NB4 (cell line): ENCODE measurements at regions not wholly inside any gene's neighbourhood (a gene's known extent, or its start where the extent isn't known, plus 50 kb on each side); places are given as distances from the start of the nearest gene placed in this dataset.

Source experiments
- DNase-seq: peaks from one replicate; pipeline ENCODE4 v3.0.0; 2010; ENCODE audit warnings: low read depth
- H3K4me3 ChIP-seq: one replicate; pipeline ENCODE4 v1.5.1; 2011; ENCODE audit warnings: mild to moderate bottlenecking, low read depth, low read length, moderate library complexity
- CTCF ChIP-seq: IDR thresholded peaks from one replicate; pipeline ENCODE4 v1.5.1; 2012; ENCODE audit warnings: low read depth, low read length
- MAX ChIP-seq: IDR thresholded peaks from 2 replicates; pipeline ENCODE4 v1.6.1; 2011; ENCODE audit warnings: low read depth, low read length
- MYC ChIP-seq: IDR thresholded peaks from 2 replicates; pipeline ENCODE4 v1.6.1; 2011; ENCODE audit warnings: low read depth, low read length
- POLR2A ChIP-seq: IDR thresholded peaks from 2 replicates; pipeline ENCODE4 v1.6.1; 2011; ENCODE audit warnings: mild to moderate bottlenecking; ENCODE audit not compliant: insufficient read length; ENCODE audit errors: extremely low read depth

- TF ChIP-seq MYC (no peak), MAX (no peak), POLR2A (no peak), CTCF (no peak)
- no peak for DNase-seq
- no peak overlapping the region for H3K4me3 ChIP-seq
These were observed 368.9 kb upstream of the ASIC2 start for GRCh38 chr17:33661975-33662374.

GRCh38 chr17:33664116-33664840, 371.2 kb upstream of the ASIC2 start:
- no peak for DNase-seq
- TF ChIP-seq MYC (no peak), MAX (no peak), CTCF (no peak), POLR2A (no peak)
- no peak overlapping the region for H3K4me3 ChIP-seq

- H3K4me3 ChIP-seq = no peak overlapping the region
- no peak for TF ChIP-seq MYC
- TF ChIP-seq POLR2A = no peak
- TF ChIP-seq MAX = no peak
- TF ChIP-seq CTCF = no peak
- peak; percentile 25 for DNase-seq
These were observed 374.0 kb upstream of the ASIC2 start for GRCh38 chr17:33667052-33667509.

- TF ChIP-seq POLR2A (no peak), CTCF (no peak), MAX (no peak), MYC (no peak)
- no peak for DNase-seq
- H3K4me3 ChIP-seq = no peak overlapping the region
These were observed 374.6 kb upstream of the ASIC2 start for GRCh38 chr17:33667671-33668070.

GRCh38 chr17:33668516-33668915, 375.4 kb upstream of the ASIC2 start:
- TF ChIP-seq MYC (no peak), CTCF (no peak), POLR2A (no peak), MAX (no peak)
- no peak overlapping the region for H3K4me3 ChIP-seq
- DNase-seq = no peak
